ENCODE measurements at regions not wholly inside any gene's neighbourhood (a gene's known extent, or its start where the extent isn't known, plus 50 kb on each side); places are given as distances from the start of the nearest gene placed in this dataset.
A peak's percentile ranks its signal among the peaks of the same experiment; 100 is the strongest.
"Not testable (repeated sequence)": the region's sequence is repeated elsewhere in the genome, so short reads cannot be mapped to it uniquely, and the experiment has no call there.

DNA sequence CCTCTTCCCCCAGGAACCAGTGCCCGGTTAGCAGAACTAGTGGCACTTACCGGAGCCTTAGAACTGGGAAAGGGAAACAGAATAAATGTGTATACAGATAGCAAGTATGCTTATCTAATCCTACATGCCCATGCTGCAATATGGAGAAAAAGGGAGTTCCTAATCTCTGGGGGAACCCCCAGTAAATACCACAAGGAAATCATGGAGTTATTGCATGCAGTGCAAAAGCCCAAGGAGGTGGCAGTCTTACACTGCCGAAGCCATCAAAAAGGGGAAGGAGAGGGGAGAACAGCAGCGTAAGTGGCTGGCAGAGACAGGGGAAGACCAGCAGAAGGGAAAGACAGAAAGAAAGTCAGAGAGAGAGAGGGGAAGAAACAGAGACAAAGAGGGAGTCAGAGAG, 556.7 kb upstream of the SPRY2 start:
- not testable (repeated sequence) for DNase-seq (ENCODE audit: low read depth)

DNA sequence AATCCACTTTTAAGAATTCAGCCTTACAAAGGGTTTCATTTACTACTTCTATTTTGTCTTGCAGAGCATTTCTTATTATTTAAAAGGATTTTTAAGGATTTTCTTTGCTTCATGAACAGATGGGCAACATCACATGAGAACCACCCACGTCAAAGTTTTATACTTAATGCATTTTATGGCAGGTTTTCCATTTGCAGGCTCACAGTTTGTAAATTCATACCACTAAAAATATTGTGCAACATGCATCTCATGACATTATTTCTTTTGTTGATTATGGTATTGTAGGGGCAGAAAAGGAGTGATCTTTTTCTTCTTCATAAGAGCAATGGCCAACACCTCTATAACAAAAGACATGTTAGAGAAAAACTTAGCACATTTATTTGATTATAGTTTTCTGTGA, 554.0 kb upstream of the SPRY2 start:
- DNase-seq (ENCODE audit: low read depth), result no peak

GRCh38 chr13:80889829-80890228, 548.9 kb upstream of the SPRY2 start:
- DNase-seq (ENCODE audit: low read depth), result no peak

DNA sequence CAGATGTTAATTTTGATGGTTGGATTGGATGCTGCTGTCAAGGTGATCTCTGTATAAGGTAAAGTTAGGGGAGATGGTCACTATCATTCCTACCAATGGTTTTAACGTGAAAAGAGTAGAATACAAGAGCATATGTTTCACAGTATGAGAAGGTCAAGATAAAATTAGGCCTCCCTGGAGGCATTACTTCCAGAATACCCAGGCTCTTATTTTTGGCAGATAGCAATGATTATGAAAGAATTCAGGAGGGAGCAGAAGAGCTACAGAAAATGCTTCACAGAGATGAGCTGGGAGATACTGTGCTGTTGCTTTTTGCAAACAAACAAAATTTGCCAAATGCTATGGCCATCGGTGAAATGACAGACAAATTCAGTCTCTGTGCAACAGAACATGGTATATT, 547.5 kb upstream of the SPRY2 start:
- no peak for DNase-seq (ENCODE audit: low read depth)

DNA sequence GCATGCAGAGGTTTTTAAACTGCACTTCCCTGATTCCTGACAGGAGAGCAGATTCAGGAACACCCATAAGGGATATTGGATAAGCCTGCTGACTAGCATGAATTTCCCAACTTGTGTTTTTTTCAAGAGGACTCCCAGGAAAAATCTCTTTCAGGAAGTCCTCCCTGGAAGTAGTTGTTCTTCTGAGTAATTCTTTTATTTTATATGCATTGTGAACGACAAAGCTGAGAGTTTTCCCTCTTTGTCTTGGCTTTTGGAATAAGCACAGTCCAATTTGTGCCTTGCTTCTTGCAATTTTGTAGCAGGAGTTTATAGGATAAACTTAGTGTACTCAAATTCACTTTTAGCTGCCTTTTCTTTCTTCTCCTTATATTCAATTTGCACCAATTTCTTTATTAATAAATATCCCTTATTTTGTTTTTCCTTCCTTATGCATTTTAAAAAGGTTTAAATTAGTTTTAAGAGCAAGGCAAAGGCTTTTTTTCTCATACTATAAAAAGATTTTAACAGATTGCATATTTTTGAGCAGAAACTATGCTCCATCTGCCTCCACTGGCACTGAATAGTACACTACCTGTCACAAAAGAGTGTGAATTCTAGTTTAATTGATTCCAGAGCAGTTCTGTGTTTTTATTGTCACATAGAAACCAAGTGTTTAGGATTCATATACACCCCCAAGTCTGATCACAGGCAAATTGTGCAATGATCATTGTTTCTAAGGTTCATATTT, 543.3 kb upstream of the SPRY2 start:
- no peak for DNase-seq (ENCODE audit: low read depth)

DNA sequence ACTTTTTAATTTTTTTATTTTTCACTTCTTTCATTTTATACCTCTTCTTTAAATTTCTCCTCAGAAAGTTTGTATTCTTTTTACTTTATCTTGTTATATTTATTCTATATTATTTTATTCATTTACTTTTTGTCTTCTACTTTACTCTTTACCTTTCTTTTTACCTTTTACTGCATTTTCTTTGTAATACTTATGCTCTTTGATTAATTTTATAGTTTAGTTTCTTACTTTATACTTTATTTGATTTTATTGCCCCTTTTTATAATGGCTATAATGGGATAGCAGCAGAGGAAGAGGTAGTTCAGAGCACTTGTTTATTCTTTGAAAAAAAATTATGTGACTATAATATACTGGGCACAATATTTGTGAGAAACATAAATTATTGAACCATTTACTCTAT, 542.6 kb upstream of the SPRY2 start:
- no peak for DNase-seq (ENCODE audit: low read depth)

DNA sequence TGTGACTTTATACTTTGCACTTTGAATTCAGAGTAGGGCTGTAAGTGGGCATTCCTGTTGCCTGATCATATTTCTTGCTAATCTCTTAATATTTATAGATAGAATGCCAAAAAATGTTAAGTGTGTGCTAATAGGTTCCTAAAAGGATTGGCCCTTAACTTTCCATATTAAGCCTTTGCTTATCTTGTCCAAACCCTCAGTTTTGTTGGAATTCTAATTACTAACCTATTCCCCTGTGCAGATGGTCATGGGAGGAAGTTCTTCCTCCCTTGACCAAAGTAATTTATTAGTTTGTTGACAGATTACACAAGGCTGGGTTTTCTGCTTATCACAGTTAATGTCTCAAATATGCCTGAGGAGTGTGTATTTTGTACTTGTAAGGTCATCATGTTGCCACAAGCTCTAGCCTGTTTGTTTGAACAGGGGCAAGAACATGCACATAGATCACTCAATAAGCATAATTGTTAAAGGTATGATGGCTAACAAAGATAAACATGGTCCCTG, 541.1 kb upstream of the SPRY2 start:
- no peak for DNase-seq (ENCODE audit: low read depth)

DNA sequence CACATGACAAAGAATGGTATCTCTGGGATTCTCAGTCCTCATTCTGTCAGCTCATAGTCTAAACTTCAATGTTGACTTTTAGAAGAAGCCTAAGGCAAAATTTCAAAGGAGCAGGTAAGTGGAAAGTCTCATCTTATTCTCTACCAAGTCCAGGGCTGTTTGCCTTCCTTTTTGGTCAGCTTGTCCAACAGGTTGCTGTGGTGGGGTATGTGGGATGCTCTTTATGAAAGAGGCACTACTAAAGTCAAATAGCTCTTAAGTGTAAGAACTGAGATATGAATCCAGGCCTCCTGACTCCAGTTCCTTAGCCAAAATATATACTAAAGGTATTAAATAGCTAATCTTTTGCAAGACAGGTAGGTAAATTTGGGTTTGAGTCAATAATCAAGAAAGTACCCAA, 540.6 kb upstream of the SPRY2 start:
- no peak for DNase-seq (ENCODE audit: low read depth)

DNA sequence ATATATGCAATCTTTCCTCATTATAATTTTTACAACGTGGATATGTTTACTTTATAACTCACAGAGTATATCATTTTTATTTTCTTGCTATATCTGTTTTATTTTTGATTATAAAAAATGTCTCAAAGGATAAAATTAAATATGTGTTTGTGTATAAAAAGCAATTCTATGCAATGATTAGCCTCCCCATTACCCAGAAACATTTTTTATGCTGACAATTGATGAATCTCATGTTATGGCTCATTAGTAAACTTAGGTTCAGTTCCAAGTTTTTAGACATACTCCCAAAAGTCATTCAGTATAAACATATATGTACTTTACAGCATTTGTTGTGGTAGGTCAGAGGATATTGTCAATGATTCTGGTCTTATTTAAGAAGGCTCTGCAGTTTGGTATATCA, 540.1 kb upstream of the SPRY2 start:
- no peak for DNase-seq (ENCODE audit: low read depth)

- no peak for DNase-seq (ENCODE audit: low read depth)
These were observed 537.0 kb upstream of the SPRY2 start for GRCh38 chr13:80877944-80878241.

- DNase-seq (ENCODE audit: low read depth), result peak; percentile 49
These were observed 536.5 kb upstream of the SPRY2 start for GRCh38 chr13:80877209-80877943.

- DNase-seq (ENCODE audit: low read depth), result no peak
These were observed 532.7 kb upstream of the SPRY2 start for GRCh38 chr13:80873589-80873988.

DNA sequence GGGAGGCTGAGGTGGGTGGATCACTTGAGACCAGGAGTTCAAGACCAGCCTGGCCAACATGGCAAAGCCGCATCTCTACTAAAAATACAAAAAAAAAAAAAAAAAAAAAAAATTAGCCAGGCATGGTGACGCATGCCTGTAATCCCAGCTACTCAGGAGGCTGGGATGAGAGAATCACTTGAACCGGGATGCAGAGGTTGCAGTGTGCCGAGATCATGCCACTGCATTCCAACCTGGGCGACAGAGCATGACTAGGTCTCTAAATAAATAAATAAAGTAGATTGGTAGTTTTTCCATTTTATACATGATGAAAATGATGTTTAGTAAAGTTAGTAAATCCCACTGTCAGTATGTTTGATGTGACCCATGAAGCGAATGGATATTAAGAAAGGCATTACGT, 531.0 kb upstream of the SPRY2 start:
- DNase-seq (ENCODE audit: low read depth), result not testable (repeated sequence)

DNA sequence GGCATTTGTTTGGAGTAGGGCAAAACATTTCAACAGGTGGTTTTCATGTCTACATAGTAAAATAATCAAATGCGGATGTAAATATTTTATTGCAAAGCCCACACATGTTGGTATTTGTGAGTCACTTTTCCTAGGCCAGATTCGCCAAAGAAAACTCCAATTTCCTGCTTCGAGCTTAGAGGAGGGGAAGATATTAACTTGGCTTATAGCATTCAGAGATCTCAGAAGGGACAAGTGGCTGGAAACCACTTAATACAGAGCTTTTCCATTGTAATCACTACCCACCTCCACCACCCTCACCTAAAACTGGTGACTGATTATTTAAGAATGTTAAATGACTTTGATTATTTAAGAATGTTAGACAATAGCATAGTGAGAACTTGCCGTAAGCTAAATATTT, 530.6 kb upstream of the SPRY2 start:
- DNase-seq (ENCODE audit: low read depth), result no peak

GRCh38 chr13:80870186-80870585, 529.3 kb upstream of the SPRY2 start:
- DNase-seq (ENCODE audit: low read depth), result no peak

- DNase-seq (ENCODE audit: low read depth), result peak; percentile 39
These were observed 526.0 kb upstream of the SPRY2 start for GRCh38 chr13:80866921-80867320.

GRCh38 chr13:80865329-80865728, 524.4 kb upstream of the SPRY2 start:
- no peak for DNase-seq (ENCODE audit: low read depth)

DNA sequence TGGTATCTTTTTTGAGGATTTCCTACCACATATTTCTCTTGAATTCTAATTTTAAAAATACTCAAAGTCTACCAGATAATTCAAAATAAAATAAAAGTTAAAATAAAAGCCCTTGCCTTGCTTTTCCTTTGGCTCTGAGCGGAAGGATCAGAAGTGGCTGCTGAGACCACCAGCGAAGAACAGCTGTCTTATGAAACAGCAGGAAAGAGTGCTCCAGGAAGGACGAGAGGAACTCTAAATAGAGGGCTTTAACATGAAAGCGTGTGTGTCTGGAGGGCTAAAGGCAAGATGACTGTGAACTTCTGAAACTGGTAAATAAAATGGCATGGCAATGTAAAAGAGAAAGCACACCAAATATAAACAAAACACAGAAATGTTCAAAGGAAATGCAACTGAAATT, 521.5 kb upstream of the SPRY2 start:
- no peak for DNase-seq (ENCODE audit: low read depth)

GRCh38 chr13:80860845-80861244, 519.9 kb upstream of the SPRY2 start:
- no peak for DNase-seq (ENCODE audit: low read depth)

DNA sequence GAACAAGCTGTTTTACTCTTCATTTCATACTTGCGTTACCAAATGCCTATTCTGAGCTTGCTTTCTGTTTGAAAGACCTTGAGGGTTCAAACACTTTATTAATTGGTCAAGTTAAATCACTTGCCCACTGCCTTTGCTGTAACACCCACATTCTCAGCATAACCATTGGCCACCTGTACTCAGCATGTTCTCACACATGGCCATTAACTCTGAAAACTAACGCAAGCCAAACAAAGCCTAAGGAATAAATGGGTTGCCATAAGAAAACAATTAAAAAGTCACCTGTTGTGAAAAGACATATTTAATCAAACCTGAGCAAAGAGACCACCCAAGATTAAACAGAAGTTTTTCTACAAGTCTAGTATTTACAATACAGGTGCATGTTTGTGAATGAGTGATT, 517.2 kb upstream of the SPRY2 start:
- DNase-seq (ENCODE audit: low read depth), result no peak

GRCh38 chr13:80857321-80857720, 516.4 kb upstream of the SPRY2 start:
- DNase-seq (ENCODE audit: low read depth), result no peak

- DNase-seq (ENCODE audit: low read depth), result no peak
These were observed 509.8 kb upstream of the SPRY2 start for GRCh38 chr13:80850771-80851170.

- no peak for DNase-seq (ENCODE audit: low read depth)
These were observed 503.2 kb upstream of the SPRY2 start for GRCh38 chr13:80844164-80844563.

GRCh38 chr13:80841414-80841813, 500.5 kb upstream of the SPRY2 start:
- DNase-seq (ENCODE audit: low read depth), result peak; percentile 78

Data from forelimb muscle (tissue), 1 donor.